Pulmonary artery endothelial cell (primary cell): ENCODE measurements at regions not wholly inside any gene's neighbourhood (a gene's known extent, or its start where the extent isn't known, plus 50 kb on each side); places are given as distances from the start of the nearest gene placed in this dataset.

ENCODE experiments used
- DNase-seq: peaks from one replicate; pipeline ENCODE4 v3.0.0-alpha.2; 2011; ENCODE audit warnings: low read depth, low spot score

- DNase-seq: no peak
Measured at GRCh38 chr5:107293541-107294210, 377.1 kb downstream of the EFNA5 start.

- no peak for DNase-seq
Measured at GRCh38 chr5:107291866-107292265, 378.9 kb downstream of the EFNA5 start.

- DNase-seq: no peak
Measured at GRCh38 chr5:107290780-107291398, 379.8 kb downstream of the EFNA5 start.

GRCh38 chr5:107289030-107289714 lies 381.6 kb downstream of the EFNA5 start:
- no peak for DNase-seq

- DNase-seq: no peak
Measured at GRCh38 chr5:107286447-107287098, 384.2 kb downstream of the EFNA5 start.

GRCh38 chr5:107285772-107286171 lies 385.0 kb downstream of the EFNA5 start:
- no peak for DNase-seq

GRCh38 chr5:107284822-107285525 lies 385.8 kb downstream of the EFNA5 start:
- DNase-seq: no peak

- no peak for DNase-seq
Measured at GRCh38 chr5:107282061-107282460, 388.7 kb downstream of the EFNA5 start.

GRCh38 chr5:107278774-107279173 lies 392.0 kb downstream of the EFNA5 start:
- DNase-seq: no peak

- no peak for DNase-seq
Measured at GRCh38 chr5:107277485-107278125, 393.1 kb downstream of the EFNA5 start.

- no peak for DNase-seq
Measured at GRCh38 chr5:107275333-107275732, 395.4 kb downstream of the EFNA5 start.

GRCh38 chr5:107274571-107274970 lies 396.2 kb downstream of the EFNA5 start:
- DNase-seq: no peak

GRCh38 chr5:107272954-107273353 lies 397.8 kb downstream of the EFNA5 start:
- peak; percentile 10 for DNase-seq

- no peak for DNase-seq
Measured at GRCh38 chr5:107272509-107272908, 398.2 kb downstream of the EFNA5 start.

GRCh38 chr5:107271682-107272350 lies 398.9 kb downstream of the EFNA5 start:
- DNase-seq: no peak

GRCh38 chr5:107270561-107270960 lies 400.2 kb downstream of the EFNA5 start:
- no peak for DNase-seq

GRCh38 chr5:107269678-107270077 lies 401.1 kb downstream of the EFNA5 start:
- no peak for DNase-seq

GRCh38 chr5:107269256-107269655 lies 401.5 kb downstream of the EFNA5 start:
- DNase-seq: no peak

- no peak for DNase-seq
Measured at GRCh38 chr5:107268241-107268640, 402.5 kb downstream of the EFNA5 start.

GRCh38 chr5:107266100-107266499 lies 404.6 kb downstream of the EFNA5 start:
- no peak for DNase-seq

- DNase-seq: no peak
Measured at GRCh38 chr5:107265193-107265592, 405.5 kb downstream of the EFNA5 start.
